Neural progenitor cell (in vitro differentiated cells): ENCODE measurements at regions not wholly inside any gene's neighbourhood (a gene's known extent, or its start where the extent isn't known, plus 50 kb on each side); places are given as distances from the start of the nearest gene placed in this dataset.

ENCODE experiments used
- DNase-seq: peaks from one replicate; pipeline ENCODE4 v3.0.0-alpha.2; 2016; ENCODE audit warnings: low spot score
- H2AFZ ChIP-seq: fragments of 200-600 bp; sonication (generic); replicated peaks from 2 replicates; pipeline ENCODE4 v1.6.1; 2016; ENCODE audit warnings: antibody characterized with exemption
- H3F3A ChIP-seq: fragments of 200-600 bp; sonication (generic); 2 replicates; pipeline ENCODE4 v1.6.1; 2016; ENCODE audit warnings: antibody characterized with exemption, low read depth
- H3K27ac ChIP-seq: fragments of 200-600 bp; sonication (generic); 2 replicates; pipeline ENCODE4 v1.5.1; 2016; ENCODE audit warnings: mild to moderate bottlenecking
- H3K27me3 ChIP-seq: fragments of 200-600 bp; sonication (generic); 2 replicates; pipeline ENCODE4 v1.6.1; 2016; ENCODE audit warnings: mild to moderate bottlenecking, moderate library complexity
- H3K36me3 ChIP-seq: fragments of 200-600 bp; sonication (generic); 2 replicates; pipeline ENCODE4 v1.5.1; 2016
- H3K4me1 ChIP-seq: fragments of 200-600 bp; sonication (generic); 2 replicates; pipeline ENCODE4 v1.6.1; 2016; ENCODE audit warnings: mixed run types
- H3K4me2 ChIP-seq: fragments of 200-600 bp; sonication (generic); 2 replicates; pipeline ENCODE4 v1.6.1; 2016
- H3K4me3 ChIP-seq: fragments of 200-600 bp; sonication (generic); 2 replicates; pipeline ENCODE4 v1.5.1; 2016
- H3K79me2 ChIP-seq: fragments of 200-600 bp; sonication (generic); 2 replicates; pipeline ENCODE4 v1.6.1; 2016; ENCODE audit warnings: low read depth
- H3K9ac ChIP-seq: fragments of 200-600 bp; sonication (generic); 2 replicates; pipeline ENCODE4 v1.6.1; 2016
- H3K9me3 ChIP-seq: fragments of 200-600 bp; sonication (generic); 2 replicates; pipeline ENCODE4 v1.5.1; 2016; ENCODE audit warnings: low read depth
- H4K20me1 ChIP-seq: fragments of 200-600 bp; sonication (generic); 2 replicates; pipeline ENCODE4 v1.6.1; 2016; ENCODE audit warnings: low read depth
- H3K27ac Mint-ChIP-seq: 3 replicates; pipeline ENCODE4 v1.8.0; 2021; ENCODE audit warnings: mixed read lengths
- H3K27me3 Mint-ChIP-seq: 2 replicates; pipeline ENCODE4 v1.8.0; 2022; ENCODE audit warnings: low read depth, mild to moderate bottlenecking, inconsistent platforms, moderate library complexity, mixed read lengths; ENCODE audit not compliant: insufficient read depth
- H3K36me3 Mint-ChIP-seq: 3 replicates; pipeline ENCODE4 v1.8.0; 2021; ENCODE audit warnings: mixed read lengths
- H3K4me1 Mint-ChIP-seq: 3 replicates; pipeline ENCODE4 v1.8.0; 2021; ENCODE audit warnings: mixed read lengths
- H3K4me3 Mint-ChIP-seq: 3 replicates; pipeline ENCODE4 v1.8.0; 2021; ENCODE audit warnings: mild to moderate bottlenecking, moderate library complexity, mixed read lengths
- H3K9me3 Mint-ChIP-seq: 3 replicates; pipeline ENCODE4 v1.8.0; 2020; ENCODE audit warnings: mixed read lengths
- CTCF ChIP-seq: fragments of 200-600 bp; sonication (generic); IDR thresholded peaks from 2 replicates; pipeline ENCODE4 v1.5.1; 2017; ENCODE audit warnings: antibody characterized with exemption, mild to moderate bottlenecking
- EZH2 ChIP-seq: fragments of 200-600 bp; sonication (generic); IDR thresholded peaks from 2 replicates; pipeline ENCODE4 v1.6.1; 2017; ENCODE audit warnings: antibody characterized with exemption, mild to moderate bottlenecking, moderate library complexity
- EZH2phosphoT487 ChIP-seq: fragments of 200-600 bp; sonication (generic); IDR thresholded peaks from 2 replicates; pipeline ENCODE4 v1.6.1; 2017; ENCODE audit warnings: antibody characterized with exemption

DNA sequence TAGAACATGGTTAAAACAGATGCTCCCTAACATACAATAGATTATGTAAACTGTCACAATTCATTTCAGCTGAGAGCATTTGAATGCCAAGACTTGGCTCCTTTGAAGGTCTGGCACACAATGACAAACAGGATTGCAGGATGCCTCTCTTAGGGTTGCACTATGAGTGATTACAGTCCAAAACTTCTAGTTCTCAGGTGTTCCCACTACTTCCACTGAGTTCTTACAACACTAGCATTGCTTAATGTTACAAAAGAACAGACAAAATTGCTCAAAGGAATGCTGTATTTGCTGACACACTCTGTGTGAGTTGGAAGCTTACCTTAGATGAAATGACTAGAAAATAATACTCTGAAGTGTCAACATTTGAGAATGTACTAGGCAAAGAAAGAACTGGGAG lies 2413.8 kb upstream of the RAG2 start:
- no peaks in the 10 kb centered on the region for H3K4me1 ChIP-seq
- Mint-ChIP-seq H3K27ac (no peak overlapping the region), H3K27me3 (peaks cover 2% of the 10 kb centered on the region), H3K9me3 (peaks cover 2% of the 10 kb centered on the region), H3K4me1 (no peaks in the 10 kb centered on the region), H3K4me3 (no peak overlapping the region), H3K36me3 (no peaks in the 10 kb centered on the region)
- H4K20me1 ChIP-seq: no peaks in the 10 kb centered on the region
- no peak for TF ChIP-seq CTCF
- no peak for TF ChIP-seq EZH2
- no peak for TF ChIP-seq EZH2phosphoT487
- H3K27ac ChIP-seq: no peak overlapping the region
- H3F3A ChIP-seq: no peaks in the 10 kb centered on the region
- no peaks in the 10 kb centered on the region for H3K27me3 ChIP-seq
- H2AFZ ChIP-seq: no peak overlapping the region
- no peak for DNase-seq
- H3K79me2 ChIP-seq: no peaks in the 10 kb centered on the region
- no peak overlapping the region for H3K4me2 ChIP-seq
- H3K9me3 ChIP-seq: no peaks in the 10 kb centered on the region
- no peak overlapping the region for H3K9ac ChIP-seq
- no peak overlapping the region for H3K4me3 ChIP-seq
- H3K36me3 ChIP-seq: no peaks in the 10 kb centered on the region

DNA sequence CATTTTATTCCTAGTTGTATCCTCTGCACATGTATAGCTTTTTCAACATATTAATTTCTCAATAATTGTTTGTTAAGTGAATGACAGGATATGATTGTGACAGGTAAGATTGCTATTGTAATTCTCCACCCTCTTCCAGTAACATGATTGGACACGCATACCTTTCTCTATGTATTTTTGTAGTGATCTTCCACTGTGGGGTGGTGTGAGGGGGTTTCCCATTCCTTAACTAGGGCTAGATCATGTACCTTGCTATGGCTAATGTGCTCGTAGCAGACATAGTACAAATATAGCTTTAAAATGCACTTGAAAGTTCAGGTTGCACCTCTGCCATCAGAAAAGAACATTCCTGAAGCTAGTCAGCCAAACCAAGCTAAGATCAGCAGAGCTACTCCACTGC lies 2392.8 kb upstream of the RAG2 start:
- Mint-ChIP-seq H3K4me1 (no peaks in the 10 kb centered on the region), H3K27me3 (no peaks in the 10 kb centered on the region)
- no peaks in the 10 kb centered on the region for H3F3A ChIP-seq

GRCh38 chr11:38990139-38990538 lies 2392.1 kb upstream of the RAG2 start:
- Mint-ChIP-seq H3K9me3 (peaks cover 3% of the 10 kb centered on the region), H3K4me1 (no peaks in the 10 kb centered on the region), H3K4me3 (no peak overlapping the region), H3K27ac (no peak overlapping the region), H3K27me3 (no peaks in the 10 kb centered on the region), H3K36me3 (no peaks in the 10 kb centered on the region)
- no peak for TF ChIP-seq CTCF
- no peak for TF ChIP-seq EZH2
- TF ChIP-seq EZH2phosphoT487: no peak
- H3K27me3 ChIP-seq: no peaks in the 10 kb centered on the region
- no peaks in the 10 kb centered on the region for H3F3A ChIP-seq
- no peak overlapping the region for H3K9ac ChIP-seq
- no peak for DNase-seq
- no peaks in the 10 kb centered on the region for H3K9me3 ChIP-seq
- H3K27ac ChIP-seq: no peak overlapping the region
- no peak overlapping the region for H3K4me2 ChIP-seq
- no peak overlapping the region for H3K4me3 ChIP-seq
- no peak overlapping the region for H2AFZ ChIP-seq
- no peaks in the 10 kb centered on the region for H3K36me3 ChIP-seq
- H3K4me1 ChIP-seq: no peaks in the 10 kb centered on the region
- no peaks in the 10 kb centered on the region for H4K20me1 ChIP-seq
- H3K79me2 ChIP-seq: no peaks in the 10 kb centered on the region

More for the DNA sequence above, 2392.8 kb upstream of the RAG2 start:
- Histone ChIP-seq H2AFZ (no peak overlapping the region), H3K9ac (no peak overlapping the region), H3K36me3 (no peaks in the 10 kb centered on the region), H3K4me3 (no peak overlapping the region), H3K27ac (no peak overlapping the region), H4K20me1 (no peaks in the 10 kb centered on the region), H3K27me3 (no peaks in the 10 kb centered on the region), H3K79me2 (no peaks in the 10 kb centered on the region), H3K4me2 (no peak overlapping the region), H3K9me3 (no peaks in the 10 kb centered on the region), H3K4me1 (no peaks in the 10 kb centered on the region)
- H3K4me3 Mint-ChIP-seq: no peak overlapping the region
- no peak for TF ChIP-seq CTCF
- no peak for TF ChIP-seq EZH2
- TF ChIP-seq EZH2phosphoT487: no peak
- H3K27ac Mint-ChIP-seq: no peak overlapping the region
- peaks cover under 1% of the 10 kb centered on the region for H3K9me3 Mint-ChIP-seq
- DNase-seq: no peak
- no peaks in the 10 kb centered on the region for H3K36me3 Mint-ChIP-seq

DNA sequence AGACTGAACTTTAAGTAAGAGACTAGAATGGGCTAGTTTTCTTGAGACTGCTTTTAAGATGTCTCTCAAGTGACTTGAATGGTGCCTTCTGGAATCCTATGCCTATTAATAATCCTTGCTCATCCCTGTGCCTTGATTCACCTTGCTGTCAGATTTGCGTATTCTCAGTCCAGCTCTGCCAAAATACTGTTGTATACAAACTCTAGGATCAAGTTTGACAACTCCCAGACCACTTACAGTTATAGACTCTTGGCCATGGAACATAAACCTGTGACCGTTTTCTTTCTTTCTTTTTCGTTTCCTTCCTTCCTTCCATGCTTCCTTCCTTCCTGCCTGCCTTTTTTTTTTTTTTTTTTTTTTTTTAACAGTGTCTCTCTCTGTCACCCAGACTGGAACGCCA lies 2390.9 kb upstream of the RAG2 start:
- H3K27me3 Mint-ChIP-seq: no peaks in the 10 kb centered on the region
- Histone ChIP-seq H3K9ac (no peak overlapping the region), H3K9me3 (no peaks in the 10 kb centered on the region), H3K4me2 (no peak overlapping the region), H3K36me3 (no peaks in the 10 kb centered on the region), H3K27ac (no peak overlapping the region), H3K79me2 (no peaks in the 10 kb centered on the region), H2AFZ (no peak overlapping the region), H4K20me1 (no peaks in the 10 kb centered on the region), H3K27me3 (no peaks in the 10 kb centered on the region), H3K4me1 (no peaks in the 10 kb centered on the region), H3F3A (no peaks in the 10 kb centered on the region), H3K4me3 (no peak overlapping the region)
- no peak for DNase-seq
- peaks cover 8% of the 10 kb centered on the region for H3K9me3 Mint-ChIP-seq
- no peak overlapping the region for H3K27ac Mint-ChIP-seq
- H3K36me3 Mint-ChIP-seq: no peaks in the 10 kb centered on the region
- no peak overlapping the region for H3K4me3 Mint-ChIP-seq
- no peaks in the 10 kb centered on the region for H3K4me1 Mint-ChIP-seq
- TF ChIP-seq EZH2phosphoT487 (no peak), CTCF (no peak), EZH2 (no peak)
